ENCODE measurements at regions not wholly inside any gene's neighbourhood (a gene's known extent, or its start where the extent isn't known, plus 50 kb on each side); places are given as distances from the start of the nearest gene placed in this dataset.

DNA sequence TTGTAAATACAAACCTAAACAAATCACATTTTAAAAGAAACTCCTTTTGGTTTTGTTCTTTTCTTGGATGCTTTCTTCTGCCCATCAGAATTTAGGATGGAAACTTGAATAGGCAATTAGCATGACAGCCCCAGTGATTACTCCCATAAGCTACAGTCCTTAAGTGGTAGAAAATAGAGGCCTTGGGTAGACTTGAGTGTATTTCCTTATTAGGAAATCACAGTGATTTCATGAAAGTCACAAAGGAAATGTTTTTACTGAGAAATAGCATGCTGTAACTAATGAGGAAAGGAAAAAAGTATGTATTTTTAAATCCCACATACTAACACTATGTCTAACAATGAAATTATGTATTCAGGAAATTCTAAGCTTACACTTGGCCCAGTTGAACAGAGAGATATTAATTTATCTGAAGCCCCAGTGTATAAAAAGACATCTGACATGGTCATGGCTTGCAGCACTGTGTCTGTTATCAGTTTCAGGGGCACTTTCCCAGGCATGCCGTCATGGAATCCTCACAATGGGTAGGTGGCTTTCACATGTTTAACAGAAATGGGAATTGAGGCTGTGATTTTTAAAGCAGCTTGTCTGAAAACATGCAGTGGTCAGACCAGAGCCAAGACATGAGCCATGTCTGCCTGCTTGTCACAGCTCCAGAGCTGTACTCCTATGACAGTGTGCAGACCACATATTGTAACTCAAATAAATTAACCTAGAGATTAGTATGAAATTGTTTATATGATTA lies 79.7 kb upstream of the TRIB2 start:
- ChIA-PET CTCF (interaction anchor here (0.9 to 2.1 kb wide), 7 partner anchors 15 to 370 kb away, joined by 3 to 6 read pairs (median 3); no protein-coding TSS in a partner anchor), POLR2A (no interaction called here)
- dilution Hi-C loops (cut with MboI; ENCODE audit: extremely low pct_ligation_motif_present, low sequenced_read_pairs) (no loop called here), intact Hi-C loops (cut with micrococcal nuclease) (no loop called here)
- Histone ChIP-seq H2AFZ (ENCODE audit: low read depth, low read length) (no peak overlapping the region), H3K27ac (ENCODE audit: insufficient read depth, low read depth, low read length) (no peak overlapping the region), H3K9me3 (replicated peaks; ENCODE audit: control insufficient read depth, insufficient read depth, low read length) (no peaks in the 10 kb centered on the region), H3K4me2 (ENCODE audit: insufficient read depth, low read length) (no peak overlapping the region), H3K9ac (replicated peaks; ENCODE audit: extremely low read depth, insufficient read depth, low read length) (no peak overlapping the region), H3K4me1 (ENCODE audit: control insufficient read depth, extremely low read depth, insufficient read depth, low read length) (no peaks in the 10 kb centered on the region), H3K36me3 (ENCODE audit: control insufficient read depth in 2 of 2, extremely low read depth in 1 of 2, insufficient read depth in 2 of 2, low read length in 2 of 2) (no peaks in the 10 kb centered on the region), H3K27me3 (ENCODE audit: control insufficient read depth in 2 of 2, insufficient read depth in 2 of 2, low read length in 2 of 2) (no peaks in the 10 kb centered on the region), H4K20me1 (replicated peaks; ENCODE audit: control insufficient read depth, extremely low read depth, insufficient read depth, low read length) (no peaks in the 10 kb centered on the region), H3K9me1 (replicated peaks; ENCODE audit: control insufficient read depth, extremely low read depth, insufficient read depth, low read length) (no peaks in the 10 kb centered on the region), H3K4me3 (replicated peaks in 1 of 3; ENCODE audit: insufficient read depth in 1 of 3, low read depth in 1 of 3, low read length in 3 of 3) (no peak overlapping the region), H3K79me2 (ENCODE audit: control insufficient read depth, insufficient read depth, low read length) (no peaks in the 10 kb centered on the region)
- FAIRE-seq = no peak
- TF ChIP-seq EZH2 (IDR thresholded peaks at IDR 0.05; ENCODE audit: borderline replicate concordance, low read depth, low read length, severe bottlenecking) = no peak
- TF ChIP-seq, protein P1, sequence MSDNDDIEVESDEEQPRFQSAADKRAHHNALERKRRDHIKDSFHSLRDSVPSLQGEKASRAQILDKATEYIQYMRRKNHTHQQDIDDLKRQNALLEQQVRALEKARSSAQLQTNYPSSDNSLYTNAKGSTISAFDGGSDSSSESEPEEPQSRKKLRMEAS (IDR thresholded peaks at IDR 0.05; ENCODE audit: insufficient read depth, insufficient read length) = no peak
- no peak for TF ChIP-seq POLR2AphosphoS5 (IDR thresholded peaks at IDR 0.05; ENCODE audit: insufficient read depth, low read depth, low read length)
- no peak for TF ChIP-seq POLR2A (IDR thresholded peaks at IDR 0.05; ENCODE audit: low read depth, low read length)
- no peak for TF ChIP-seq JUN (IDR thresholded peaks at IDR 0.05; ENCODE audit: borderline replicate concordance, insufficient read depth, insufficient read length, low read depth)
- peak; percentile 93 for DNase-seq (ENCODE audit: low read depth, low spot score)
- BruUV-seq (replicated peaks) = no TSS peak

- Histone ChIP-seq H3K79me2 (ENCODE audit: control insufficient read depth, insufficient read depth, low read length) (no peaks in the 10 kb centered on the region), H3K9me1 (replicated peaks; ENCODE audit: control insufficient read depth, extremely low read depth, insufficient read depth, low read length) (no peaks in the 10 kb centered on the region), H3K9me3 (replicated peaks; ENCODE audit: control insufficient read depth, insufficient read depth, low read length) (no peaks in the 10 kb centered on the region), H3K27me3 (ENCODE audit: control insufficient read depth in 2 of 2, insufficient read depth in 2 of 2, low read length in 2 of 2) (no peaks in the 10 kb centered on the region), H4K20me1 (replicated peaks; ENCODE audit: control insufficient read depth, extremely low read depth, insufficient read depth, low read length) (no peaks in the 10 kb centered on the region), H3K4me2 (ENCODE audit: insufficient read depth, low read length) (no peak overlapping the region), H3K4me1 (ENCODE audit: control insufficient read depth, extremely low read depth, insufficient read depth, low read length) (no peaks in the 10 kb centered on the region), H3K4me3 (replicated peaks in 1 of 3; ENCODE audit: insufficient read depth in 1 of 3, low read depth in 1 of 3, low read length in 3 of 3) (no peak overlapping the region), H3K36me3 (ENCODE audit: control insufficient read depth in 2 of 2, extremely low read depth in 1 of 2, insufficient read depth in 2 of 2, low read length in 2 of 2) (no peaks in the 10 kb centered on the region), H3K9ac (replicated peaks; ENCODE audit: extremely low read depth, insufficient read depth, low read length) (no peak overlapping the region), H3K27ac (ENCODE audit: insufficient read depth, low read depth, low read length) (no peak overlapping the region), H2AFZ (ENCODE audit: low read depth, low read length) (no peak overlapping the region)
- CTCF ChIA-PET = interaction anchor here (0.6 to 2.1 kb wide), 8 partner anchors 14 to 370 kb away, joined by 3 to 6 read pairs (median 3); no protein-coding TSS in a partner anchor
- BruUV-seq (replicated peaks) = no TSS peak
- intact Hi-C loops (cut with micrococcal nuclease) (no loop called here), dilution Hi-C loops (cut with MboI; ENCODE audit: extremely low pct_ligation_motif_present, low sequenced_read_pairs) (no loop called here)
- no peak for FAIRE-seq
- DNase-seq (ENCODE audit: low read depth, low spot score) = peak; percentile 14
- TF ChIP-seq, protein P1 (IDR thresholded peaks at IDR 0.05; ENCODE audit: insufficient read depth, insufficient read length) = no peak
- TF ChIP-seq EZH2 (IDR thresholded peaks at IDR 0.05; ENCODE audit: borderline replicate concordance, low read depth, low read length, severe bottlenecking) (no peak), FOS (IDR thresholded peaks at IDR 0.05; ENCODE audit: borderline replicate concordance, insufficient read depth, low read length) (no peak), GATA2 (IDR thresholded peaks at IDR 0.05; ENCODE audit: insufficient read depth, insufficient read length, low read depth, low read length) (no peak), POLR2AphosphoS5 (IDR thresholded peaks at IDR 0.05; ENCODE audit: insufficient read depth, low read depth, low read length) (no peak), MYC (IDR thresholded peaks at IDR 0.05; ENCODE audit: low read depth, low read length) (no peak), POLR2A (IDR thresholded peaks at IDR 0.05; ENCODE audit: low read depth, low read length) (no peak), CTCF (IDR thresholded peaks at IDR 0.05; ENCODE audit: extremely low read depth in 1 of 2, insufficient read depth in 1 of 2, low read depth in 1 of 2, low read length in 2 of 2) (no peak), JUN (IDR thresholded peaks at IDR 0.05; ENCODE audit: borderline replicate concordance, insufficient read depth, insufficient read length, low read depth) (no peak)
- POLR2A ChIA-PET = no interaction called here
Measured at GRCh38 chr2:12637754-12638153, 79.0 kb upstream of the TRIB2 start.

Data from endothelial cell of umbilical vein (primary cell).